CD4-positive, alpha-beta T cell treated with Interleukin-4 for 4 hours (primary cell): ENCODE measurements at regions not wholly inside any gene's neighbourhood (a gene's known extent, or its start where the extent isn't known, plus 50 kb on each side); places are given as distances from the start of the nearest gene placed in this dataset.

Source experiments
- DNase-seq: peaks from one replicate; pipeline ENCODE4 v3.0.0-alpha.2; 2020

DNA sequence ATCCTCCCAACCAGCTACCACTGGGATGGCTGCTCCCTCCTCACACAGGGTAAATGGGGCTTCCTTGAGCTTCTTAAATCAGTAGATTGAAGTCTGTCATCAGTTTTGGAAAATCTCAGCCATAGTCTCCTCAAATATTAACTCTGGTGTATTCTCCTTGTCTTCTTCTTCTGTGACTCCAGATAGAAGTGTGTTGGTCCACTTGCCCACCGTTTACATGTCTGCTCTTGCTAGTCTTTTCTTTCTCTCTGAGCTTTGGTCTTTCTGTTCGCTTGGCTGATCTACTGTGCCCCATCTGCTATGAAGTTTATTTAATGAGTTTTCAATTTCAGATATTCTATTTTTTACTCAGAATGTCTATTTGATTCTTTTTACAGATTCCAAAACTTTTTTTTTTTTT, 281.7 kb upstream of the HDAC4 start:
- no peak for DNase-seq

DNA sequence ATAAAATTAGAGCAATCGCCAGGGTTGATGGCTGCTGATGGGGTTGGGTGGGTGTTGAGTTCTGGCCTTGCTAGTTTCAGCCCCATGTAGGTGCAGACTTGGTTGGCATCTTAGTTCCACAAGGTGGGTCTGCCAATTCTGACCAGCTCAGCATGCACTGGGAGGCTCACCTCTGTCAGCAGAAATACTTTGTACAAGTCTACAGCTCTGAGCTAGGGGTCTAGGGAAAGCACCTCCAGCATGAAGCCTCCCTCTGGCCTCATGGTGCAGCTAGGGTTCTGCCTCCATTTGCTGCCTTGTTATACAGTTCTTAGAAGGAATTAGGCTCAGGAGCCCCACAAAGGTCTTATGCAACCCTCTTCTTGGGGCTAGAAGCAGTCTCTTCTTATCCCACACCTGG, 278.9 kb upstream of the HDAC4 start:
- DNase-seq: no peak

DNA sequence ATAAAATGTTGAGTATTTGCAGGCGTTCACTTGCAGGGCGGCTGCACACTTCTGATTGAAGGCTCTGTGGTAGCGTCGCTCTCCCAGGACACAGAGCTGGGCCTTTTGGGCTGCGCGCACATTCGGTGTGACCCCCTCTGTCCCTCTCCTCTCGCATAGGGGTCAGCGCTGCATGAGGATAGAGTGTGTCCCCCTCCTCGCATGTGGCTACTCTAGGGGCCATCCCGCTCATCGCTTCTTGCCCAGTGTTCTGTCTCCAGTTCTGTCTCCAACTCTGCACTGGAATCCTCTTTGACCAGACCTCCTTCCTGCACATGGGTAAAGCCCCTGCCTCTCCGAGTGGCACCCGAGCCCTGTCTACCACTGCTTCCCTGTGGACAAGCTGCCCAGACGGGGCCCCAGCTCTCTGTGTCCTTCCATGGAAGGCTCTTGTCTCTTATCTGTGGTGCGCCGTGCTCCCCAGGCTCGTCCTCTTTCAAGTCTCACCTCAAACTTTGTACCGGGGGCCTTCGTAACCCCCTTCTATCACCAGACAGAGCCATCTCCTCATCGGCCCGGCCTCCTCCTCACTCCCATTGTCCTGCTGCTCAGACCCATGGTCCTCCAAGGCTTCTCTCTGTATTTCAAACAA, 278.0 kb upstream of the HDAC4 start:
- no peak for DNase-seq

DNA sequence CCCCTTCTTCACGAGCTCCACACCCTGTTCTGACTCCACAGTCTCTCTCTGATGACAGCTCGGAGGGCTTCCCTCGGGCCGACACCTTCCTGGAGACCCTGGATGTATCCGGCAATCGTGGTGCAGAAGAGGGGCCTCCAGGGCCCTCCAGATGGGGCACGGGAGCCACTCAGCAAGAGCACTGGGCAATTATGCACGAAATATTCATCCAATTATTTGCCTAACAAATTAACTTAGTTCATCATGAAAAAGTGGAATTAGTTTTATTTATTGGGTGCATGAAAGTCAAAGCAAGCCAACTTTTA, 277.3 kb upstream of the HDAC4 start:
- DNase-seq: no peak

DNA sequence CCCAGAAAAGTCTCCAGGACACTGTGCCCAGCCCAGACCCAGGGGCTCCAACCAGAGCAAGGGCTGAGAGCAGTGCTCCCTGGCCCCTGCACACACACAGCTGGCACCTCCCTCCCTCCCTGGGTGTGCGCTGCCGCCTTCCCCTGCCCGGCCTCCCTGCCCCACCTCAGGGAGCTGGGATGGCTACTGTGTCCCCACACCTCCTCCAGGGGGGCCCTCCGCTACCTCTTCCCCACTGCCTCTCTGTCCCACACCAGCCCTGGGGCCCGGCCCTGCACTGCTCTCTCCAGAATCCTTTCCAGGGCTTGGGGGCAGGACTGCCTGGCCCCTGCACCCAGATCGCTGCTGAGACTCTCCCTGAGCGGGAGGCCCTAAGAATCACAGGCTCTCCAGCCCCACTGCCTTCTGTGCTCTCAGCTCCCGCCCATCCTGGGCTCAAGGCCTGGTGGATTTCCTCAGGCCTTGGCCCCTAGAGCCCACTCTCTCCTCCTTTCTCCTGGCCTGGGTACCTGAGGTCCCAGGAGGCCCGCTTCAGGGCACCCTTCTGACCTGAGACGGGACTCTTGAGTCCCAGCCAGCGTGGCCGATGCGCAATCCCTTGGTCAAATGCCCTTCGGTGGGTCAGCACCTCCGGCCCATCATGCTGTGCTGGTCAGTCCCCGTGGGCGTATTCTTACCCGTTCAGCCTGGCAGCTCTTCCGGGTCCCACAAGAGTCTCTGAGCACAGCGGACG, 276.8 kb upstream of the HDAC4 start:
- no peak for DNase-seq

DNA sequence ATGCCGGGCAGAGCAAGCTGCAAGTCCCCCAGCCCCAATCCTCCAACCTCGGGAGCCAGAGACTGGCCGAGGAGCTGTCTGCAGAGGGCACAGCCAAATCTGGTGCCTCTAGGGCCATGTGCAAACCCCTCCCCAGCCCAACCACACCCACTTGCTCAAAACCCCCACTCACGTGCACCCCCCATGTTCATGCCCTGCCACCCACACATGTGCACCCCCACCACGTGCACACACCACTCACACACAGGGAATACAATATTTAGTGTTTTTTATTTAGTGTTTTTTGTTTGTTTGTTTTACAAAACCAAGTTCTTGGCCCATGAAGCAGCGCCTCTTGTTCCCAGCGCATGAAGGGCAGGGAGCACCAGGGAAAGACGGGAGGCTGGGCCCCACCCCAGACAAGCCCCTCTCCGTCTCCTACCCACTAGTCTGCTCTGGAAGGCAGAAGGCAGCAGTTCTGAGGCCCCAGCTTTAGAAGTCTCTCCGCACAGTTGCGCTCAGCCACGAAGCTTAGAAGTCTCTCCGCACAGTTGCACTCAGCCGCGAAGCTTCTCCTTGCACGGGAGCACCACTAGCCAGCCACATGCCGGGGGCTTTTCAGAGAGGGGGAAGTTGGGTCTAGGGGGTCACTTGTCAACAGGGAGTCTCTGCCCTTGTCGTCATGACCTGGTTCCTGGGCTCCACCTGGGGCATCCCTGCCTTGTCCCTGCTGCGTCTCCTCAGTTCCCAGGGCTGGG, 276.1 kb upstream of the HDAC4 start:
- no peak for DNase-seq

DNA sequence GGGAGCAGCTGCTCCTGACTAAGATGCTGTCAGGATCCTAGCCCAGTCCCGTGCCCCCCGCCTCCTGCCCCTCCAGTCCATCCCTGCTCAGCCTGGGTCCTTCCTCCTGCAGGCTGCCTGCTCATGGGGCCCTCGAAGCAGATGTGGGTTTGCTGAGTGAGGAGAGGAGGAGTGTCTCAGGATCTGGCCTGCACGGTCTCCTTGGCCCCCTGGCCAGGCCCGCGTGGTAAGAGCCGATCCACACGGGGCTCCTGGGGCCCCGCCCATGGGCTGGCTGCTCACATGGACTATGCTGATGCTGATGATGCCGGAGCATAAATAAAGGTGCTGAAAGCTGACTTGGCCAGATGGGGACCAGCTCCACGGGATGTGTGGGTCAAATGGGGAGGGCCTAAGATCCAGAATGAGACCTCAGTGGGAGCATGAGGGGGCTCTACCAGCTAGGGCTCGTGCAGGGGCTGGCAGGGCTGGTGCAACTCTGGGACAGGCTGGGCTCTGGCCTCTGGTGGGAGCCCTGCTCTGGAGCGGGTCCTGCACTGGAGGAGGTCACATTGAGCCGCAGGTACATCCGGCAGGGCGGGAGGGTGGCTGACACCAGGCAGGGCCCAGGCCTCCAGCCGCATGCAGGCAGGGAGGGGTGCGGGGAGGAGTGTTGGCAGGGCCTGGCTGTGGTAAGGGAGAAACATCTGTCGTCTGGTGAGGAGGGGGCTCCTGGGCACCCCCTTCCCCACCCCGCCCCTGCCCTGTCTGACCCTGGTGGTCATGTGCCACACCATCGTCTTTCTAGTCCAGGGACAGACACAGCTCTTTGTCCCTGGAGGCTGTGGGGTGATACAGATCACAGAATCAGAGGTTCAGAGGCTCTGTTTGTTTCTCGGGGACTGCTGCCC, 275.3 kb upstream of the HDAC4 start:
- DNase-seq: no peak

DNA sequence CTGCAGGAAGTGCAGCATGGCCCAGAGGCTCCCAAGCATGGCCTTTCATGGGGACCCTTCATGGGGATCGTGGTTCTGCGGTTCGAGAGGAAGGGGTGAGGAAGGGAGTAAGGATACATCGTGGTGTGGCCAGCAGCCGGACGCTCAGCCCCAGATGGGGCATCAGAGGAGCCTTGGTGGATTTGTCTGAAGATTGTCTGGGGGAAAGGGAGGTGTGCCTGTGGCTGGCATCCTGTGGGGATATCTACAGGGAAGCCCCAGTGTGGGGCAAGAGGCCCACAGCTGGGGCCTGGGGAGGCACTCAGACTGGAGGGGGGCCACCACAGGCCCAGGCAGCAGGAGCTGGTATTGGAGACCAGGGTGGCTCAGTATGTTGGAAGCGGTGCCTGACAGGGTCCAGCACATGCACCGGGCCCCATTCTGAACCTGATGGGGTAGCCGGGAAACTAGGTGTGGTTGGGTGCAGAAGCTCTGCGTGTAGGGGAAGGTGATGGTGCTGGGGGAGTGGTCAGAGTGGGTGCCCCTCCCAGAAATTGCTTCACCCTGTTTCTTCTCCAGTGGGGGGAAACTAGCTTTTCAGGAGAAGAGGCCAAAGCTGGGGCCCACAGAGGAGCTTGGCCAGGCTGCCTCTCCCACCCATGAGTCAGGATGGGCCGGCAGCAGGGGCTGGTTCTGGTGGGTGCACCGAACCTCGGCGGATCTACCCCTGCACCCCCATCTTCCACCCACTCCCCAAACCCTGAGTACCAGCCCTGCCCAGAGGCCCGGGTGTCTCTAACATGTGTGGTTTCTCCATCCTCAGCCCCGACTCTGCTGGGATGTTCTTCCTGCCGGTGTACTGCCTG, 274.4 kb upstream of the HDAC4 start:
- DNase-seq: no peak

DNA sequence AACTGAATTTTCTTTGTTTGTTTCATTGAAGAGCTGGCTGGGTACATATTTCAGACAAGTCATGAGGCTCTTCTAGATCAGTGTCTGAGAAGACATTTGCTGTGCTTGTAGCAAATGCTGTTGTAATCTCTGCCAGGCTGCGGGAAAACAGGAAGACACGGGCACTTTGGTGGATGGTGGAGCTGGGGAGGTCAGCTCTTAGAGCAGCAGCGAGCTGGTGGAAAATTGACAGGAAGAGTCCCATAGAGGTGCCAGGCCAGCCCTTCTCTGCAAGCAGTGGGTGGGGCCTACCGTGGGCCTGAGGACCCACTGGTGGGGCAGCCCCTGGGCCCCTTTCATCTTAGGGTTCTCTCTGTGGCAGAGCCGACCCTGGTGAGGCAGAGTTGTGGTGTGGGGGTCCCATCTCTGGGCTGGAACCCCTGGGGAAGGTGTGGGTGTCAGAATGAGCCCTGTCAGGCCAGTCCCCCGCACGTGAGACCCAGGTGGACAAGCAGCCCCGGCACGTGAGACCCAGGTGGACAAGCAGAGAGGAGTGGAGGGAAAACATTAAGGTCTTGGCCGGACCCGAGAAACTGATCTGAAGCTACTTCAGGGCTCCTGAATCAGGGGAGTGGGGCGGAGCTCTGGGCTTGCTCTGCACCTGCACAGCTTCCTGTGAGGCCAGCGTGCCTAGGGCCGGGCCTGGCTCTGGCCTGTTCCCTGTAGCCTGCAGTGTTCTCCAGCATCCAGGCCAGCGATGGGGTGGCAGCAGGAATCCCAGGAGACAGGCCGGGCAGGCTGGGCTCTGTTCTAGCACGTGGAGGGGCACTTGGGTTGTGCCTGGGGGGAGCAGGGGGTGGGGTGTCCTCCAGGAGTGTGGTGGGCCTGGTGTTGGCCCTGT, 273.5 kb upstream of the HDAC4 start:
- DNase-seq: no peak

DNA sequence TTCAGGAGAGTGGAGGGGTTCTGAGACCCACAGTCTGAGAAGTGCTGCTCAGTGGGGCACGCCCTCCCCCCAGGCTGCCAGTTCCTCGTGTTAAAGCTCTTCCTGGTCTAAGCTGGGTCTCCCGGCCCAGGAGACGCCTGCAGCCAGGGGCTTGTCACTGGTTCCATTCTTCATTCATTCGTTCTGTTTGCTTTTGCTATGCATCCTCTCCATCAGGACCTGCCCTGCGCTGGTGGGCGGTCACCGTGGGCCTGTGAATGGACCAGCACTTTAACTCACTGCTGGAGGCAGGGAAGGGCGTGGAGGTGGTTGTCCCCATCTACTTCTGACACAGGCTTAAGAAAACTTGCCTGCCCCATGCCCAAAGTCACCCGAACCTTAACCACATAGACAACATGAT, 272.8 kb upstream of the HDAC4 start:
- no peak for DNase-seq

DNA sequence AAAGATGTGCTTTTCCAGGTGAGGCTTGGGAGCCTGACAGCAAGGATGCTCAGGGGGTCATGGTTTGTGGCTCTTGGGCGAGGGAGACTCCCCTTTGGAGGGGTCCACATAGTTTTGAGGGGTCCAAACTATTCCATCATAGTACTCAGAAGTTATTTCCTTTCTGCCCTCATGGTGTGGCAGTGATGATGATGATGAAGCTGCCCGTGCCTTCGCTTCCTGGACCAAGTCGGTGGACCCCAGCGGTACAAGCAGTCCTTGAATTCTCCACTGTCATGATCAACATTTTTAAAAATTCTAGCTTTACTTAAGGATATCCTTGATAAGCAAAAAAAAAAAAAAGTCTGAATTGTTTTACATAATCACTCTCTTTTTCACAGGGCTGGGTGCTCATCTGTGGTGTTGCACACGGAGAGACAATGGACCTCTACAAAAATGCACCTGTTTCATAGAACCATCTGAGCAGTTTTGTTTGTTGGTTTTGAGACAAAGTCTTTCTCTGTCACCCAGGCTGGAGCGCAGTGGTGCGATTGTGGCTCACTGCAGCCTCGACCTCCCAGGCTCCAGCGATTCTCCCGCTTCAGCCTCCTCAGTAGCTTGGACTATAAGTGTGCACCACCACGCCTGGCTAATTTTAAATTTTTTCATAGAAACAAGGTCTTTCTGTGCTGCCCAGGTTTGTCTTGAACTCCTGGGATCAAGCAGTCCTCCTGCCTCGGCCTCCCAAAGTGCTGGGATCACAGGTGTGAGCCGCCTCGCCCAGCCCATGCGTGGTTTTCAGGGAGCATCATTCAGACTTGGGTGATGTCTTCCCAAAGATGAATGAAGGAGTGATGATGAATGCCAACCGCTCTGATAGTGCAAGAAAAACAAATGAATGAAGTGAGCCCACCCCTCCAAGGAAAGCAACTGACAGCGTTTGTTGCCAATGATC, 271.4 kb upstream of the HDAC4 start:
- DNase-seq: no peak

DNA sequence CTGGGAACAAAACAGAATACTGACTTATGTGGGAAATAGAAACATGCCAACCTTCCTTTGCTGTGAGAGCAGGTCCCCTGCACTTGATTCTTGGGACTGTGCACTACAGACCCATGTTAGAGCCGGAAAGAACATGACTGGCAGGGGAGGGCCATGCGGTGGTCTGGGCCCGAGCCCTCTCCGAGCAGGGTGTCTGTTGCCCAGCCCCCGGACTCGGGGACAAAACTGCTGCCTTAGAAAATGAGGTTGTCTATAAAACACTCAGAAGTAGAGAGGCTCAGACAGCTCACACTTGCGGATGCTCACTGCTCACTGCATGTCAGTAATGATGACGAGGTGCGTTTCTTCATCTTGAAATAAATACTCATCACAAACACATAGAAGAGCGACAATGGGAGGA, 270.7 kb upstream of the HDAC4 start:
- DNase-seq: no peak

DNA sequence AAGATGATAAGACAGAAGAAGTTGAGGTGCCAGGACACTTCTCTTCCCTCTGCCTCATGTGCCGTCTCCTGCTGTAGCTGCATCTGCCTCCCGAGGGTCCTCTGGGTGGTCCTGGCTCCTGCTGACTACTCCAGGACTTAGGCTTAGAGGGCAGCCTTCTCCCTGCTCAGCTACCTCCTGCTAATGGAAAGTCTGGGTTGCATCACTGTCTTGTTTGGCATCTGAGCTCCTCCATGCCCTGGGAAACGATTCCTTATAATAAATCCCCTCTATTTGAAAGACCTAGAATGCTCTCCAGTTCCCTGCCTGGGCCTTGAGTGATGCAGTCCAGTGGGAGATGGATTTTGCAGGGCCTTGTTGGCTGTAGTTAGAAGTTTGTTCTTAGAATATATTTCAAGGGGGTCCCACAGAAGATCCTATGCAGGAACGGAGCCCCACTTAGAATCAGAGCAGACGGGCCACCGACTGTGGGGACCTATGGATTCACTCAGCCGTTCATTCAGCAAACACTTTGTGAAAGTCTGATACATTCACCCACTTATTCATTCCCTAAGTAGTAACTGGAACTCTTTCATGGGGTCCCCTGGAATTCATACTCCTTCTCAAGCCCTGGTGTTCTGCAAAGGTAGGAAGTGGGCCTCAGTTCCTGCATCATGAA, 269.8 kb upstream of the HDAC4 start:
- no peak for DNase-seq

DNA sequence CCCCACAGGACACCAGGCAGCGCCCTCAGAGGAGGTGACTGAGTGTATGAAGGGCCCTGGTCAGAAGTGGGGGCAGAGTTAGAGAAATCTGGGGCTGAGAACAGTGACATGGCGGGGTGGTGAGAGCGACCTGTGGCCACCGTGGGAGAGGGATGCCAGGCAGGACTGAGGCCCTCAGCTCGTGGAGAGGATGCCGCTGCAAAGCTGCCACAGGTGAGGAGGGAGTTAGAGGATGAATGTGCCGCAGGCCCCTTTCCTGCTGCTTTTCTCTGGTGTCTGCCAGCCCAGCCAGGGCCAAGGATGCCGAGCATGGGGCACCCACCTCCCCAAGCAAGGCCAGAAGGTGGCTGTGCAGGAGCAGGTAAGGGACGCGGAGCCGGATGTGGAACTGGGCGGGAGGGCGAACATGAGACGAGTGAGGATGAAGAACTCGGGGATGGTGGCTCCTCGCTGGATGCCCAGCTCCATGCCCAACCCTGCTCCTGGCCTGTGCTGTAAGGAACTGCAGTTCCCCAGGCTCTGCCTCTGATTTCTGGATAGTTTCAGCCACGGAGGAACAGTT, 269.2 kb upstream of the HDAC4 start:
- no peak for DNase-seq

DNA sequence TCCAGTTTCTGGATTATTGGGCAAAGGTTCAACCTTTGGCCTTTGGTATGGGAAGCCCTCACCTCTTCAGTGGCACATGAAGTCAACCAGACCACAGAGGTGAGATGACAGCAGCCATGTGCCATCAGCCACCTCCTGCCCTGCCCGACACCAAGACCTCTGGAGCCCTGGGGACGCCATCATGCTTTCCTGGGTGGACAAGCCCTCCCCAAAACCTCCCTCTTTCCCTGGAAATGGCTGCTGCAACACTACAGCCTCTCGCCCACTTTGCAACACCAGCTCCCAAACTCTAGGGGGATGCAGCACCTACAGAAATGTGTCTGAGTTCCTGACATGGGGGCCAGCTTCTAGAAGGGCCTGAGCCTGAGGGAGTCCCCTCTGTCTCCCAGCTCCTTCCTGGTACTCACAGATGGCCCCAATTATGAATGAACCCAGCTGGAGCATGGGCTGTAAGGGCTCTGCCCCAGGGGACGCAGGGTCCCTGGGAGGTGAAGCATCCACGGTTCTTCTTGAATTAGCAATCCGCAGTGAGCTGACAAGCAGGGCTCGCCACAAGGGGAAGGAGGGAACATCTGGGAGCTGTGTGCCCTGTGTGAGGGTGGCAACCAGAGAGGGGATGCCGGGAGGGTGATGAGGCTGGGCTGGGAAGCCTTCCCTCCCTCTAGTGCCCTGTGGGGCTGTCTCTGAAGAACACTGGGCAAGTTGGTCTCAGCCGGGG, 268.5 kb upstream of the HDAC4 start:
- DNase-seq: no peak

DNA sequence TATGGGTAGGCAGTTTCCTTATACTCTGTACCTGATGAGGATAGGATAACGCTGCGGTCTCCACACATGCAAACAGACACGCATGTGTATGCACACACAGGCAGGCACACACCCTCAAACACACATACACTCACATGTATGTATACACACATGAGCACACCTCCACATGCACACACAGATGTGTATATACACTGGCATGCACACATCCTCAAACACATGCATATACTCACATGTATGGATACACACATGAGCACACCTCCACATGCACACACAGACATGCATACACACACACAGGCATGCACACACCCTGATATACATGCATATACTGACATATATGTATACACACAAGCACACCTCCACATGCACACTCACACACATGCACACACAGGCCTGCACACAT, 267.8 kb upstream of the HDAC4 start:
- DNase-seq: no peak

DNA sequence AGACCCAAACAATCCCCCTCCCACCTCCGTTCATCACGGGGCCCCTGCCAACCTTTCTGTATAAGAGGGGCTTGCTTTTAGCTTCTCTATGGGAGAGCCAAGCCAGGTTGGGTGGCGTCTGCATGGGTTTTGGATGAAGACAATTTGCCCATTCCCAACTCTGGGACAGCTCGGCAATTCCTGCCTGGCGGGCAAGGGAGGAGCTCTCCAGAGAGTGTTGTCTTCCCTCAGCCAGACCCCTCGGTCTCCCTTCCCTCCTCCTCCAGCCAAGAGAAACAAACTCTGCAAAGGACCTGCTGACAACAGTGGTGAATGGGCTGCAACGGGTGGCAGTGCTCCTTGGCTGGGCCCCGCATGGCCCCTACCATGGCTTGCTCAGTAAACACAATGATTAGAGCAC, 267.2 kb upstream of the HDAC4 start:
- DNase-seq: no peak

DNA sequence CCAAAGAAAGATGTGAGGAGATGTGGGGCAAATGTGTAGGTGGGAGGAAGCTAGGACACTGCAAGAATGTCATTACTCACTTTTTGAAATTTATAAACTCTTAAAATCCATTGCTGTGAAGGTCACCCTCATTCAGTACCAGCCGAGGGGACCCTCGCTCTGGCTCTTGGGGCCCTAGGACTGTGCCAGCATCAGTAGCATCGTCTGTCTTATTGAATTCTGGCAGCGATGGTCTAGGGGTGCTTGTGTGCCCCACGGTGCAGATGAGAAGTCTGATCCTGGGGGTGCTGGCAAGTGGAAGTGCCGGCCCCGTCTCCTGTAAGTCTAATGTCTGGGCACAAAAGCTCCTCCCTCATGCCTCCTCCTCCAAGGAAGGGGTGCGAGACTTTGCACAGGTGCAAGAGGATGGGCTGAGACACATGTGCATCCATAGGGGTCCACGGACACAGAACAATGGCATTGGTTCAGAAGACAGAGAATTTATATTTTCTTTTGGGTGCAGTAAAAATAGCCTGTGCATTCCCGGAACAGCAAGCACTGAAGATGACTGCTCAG, 266.7 kb upstream of the HDAC4 start:
- DNase-seq: no peak
